ENCODE measurements at regions not wholly inside any gene's neighbourhood (a gene's known extent, or its start where the extent isn't known, plus 50 kb on each side); places are given as distances from the start of the nearest gene placed in this dataset.

GRCh38 chr15:29601811-29602210 is 220.5 kb downstream of the TJP1 start:
- intact Hi-C loops (cut with DNase I): no loop called here
- WGBS, 3 donors: 88 to 94% (median 89%) methylated on average over 5 of the region's 5 CpGs

GRCh38 chr15:29600262-29600661 is 222.0 kb downstream of the TJP1 start:
- intact Hi-C loops (cut with DNase I): no loop called here
- WGBS, 3 donors: 78 to 94% (median 84%) methylated on average over 1 of the region's 1 CpG

More at GRCh38 chr15:29601811-29602210, 220.5 kb downstream of the TJP1 start:
- no peaks in the 10 kb centered on the region for H3K9me3 ChIP-seq
- H3K27me3 ChIP-seq: no peaks in the 10 kb centered on the region
- DNase-seq: no peak
- H3K36me3 ChIP-seq: no peaks in the 10 kb centered on the region
- no peak overlapping the region for H3K4me3 ChIP-seq
- no peaks in the 10 kb centered on the region for H3K4me1 ChIP-seq (ENCODE audit: insufficient read depth)
- TF ChIP-seq CTCF (IDR thresholded peaks at IDR 0.05): no peak
- no peak for TF ChIP-seq POLR2A (IDR thresholded peaks at IDR 0.05)
- TF ChIP-seq EP300 (IDR thresholded peaks at IDR 0.05): no peak
- H3K27ac ChIP-seq: no peak overlapping the region

GRCh38 chr15:29596266-29596665 is 226.0 kb downstream of the TJP1 start:
- no peak overlapping the region for H3K27ac ChIP-seq
- H3K4me1 ChIP-seq (ENCODE audit: insufficient read depth): no peaks in the 10 kb centered on the region
- H3K27me3 ChIP-seq: no peaks in the 10 kb centered on the region
- intact Hi-C loops (cut with DNase I): no loop called here
- H3K36me3 ChIP-seq: no peaks in the 10 kb centered on the region
- H3K4me3 ChIP-seq: no peak overlapping the region
- no peak for TF ChIP-seq CTCF (IDR thresholded peaks at IDR 0.05)
- TF ChIP-seq EP300 (IDR thresholded peaks at IDR 0.05): no peak
- TF ChIP-seq POLR2A (IDR thresholded peaks at IDR 0.05): no peak
- DNase-seq: no peak
- no peaks in the 10 kb centered on the region for H3K9me3 ChIP-seq
- WGBS, 3 donors: 64 to 84% (median 71%) methylated on average over 3 of the region's 3 CpGs

More at GRCh38 chr15:29600262-29600661, 222.0 kb downstream of the TJP1 start:
- H3K4me1 ChIP-seq (ENCODE audit: insufficient read depth): no peaks in the 10 kb centered on the region
- no peaks in the 10 kb centered on the region for H3K36me3 ChIP-seq
- no peaks in the 10 kb centered on the region for H3K27me3 ChIP-seq
- H3K4me3 ChIP-seq: no peak overlapping the region
- DNase-seq: no peak
- no peak overlapping the region for H3K27ac ChIP-seq
- H3K9me3 ChIP-seq: no peaks in the 10 kb centered on the region
- TF ChIP-seq EP300 (IDR thresholded peaks at IDR 0.05): no peak
- TF ChIP-seq POLR2A (IDR thresholded peaks at IDR 0.05): no peak
- no peak for TF ChIP-seq CTCF (IDR thresholded peaks at IDR 0.05)

GRCh38 chr15:29593629-29594028 is 228.6 kb downstream of the TJP1 start:
- no peak overlapping the region for H3K27ac ChIP-seq
- no peaks in the 10 kb centered on the region for H3K9me3 ChIP-seq
- H3K4me1 ChIP-seq (ENCODE audit: insufficient read depth): no peaks in the 10 kb centered on the region
- DNase-seq: no peak
- no peaks in the 10 kb centered on the region for H3K27me3 ChIP-seq
- 87 to 97% (median 94%) methylated on average over 1 of the region's 1 CpG for WGBS, 3 donors
- intact Hi-C loops (cut with DNase I): no loop called here
- no peaks in the 10 kb centered on the region for H3K36me3 ChIP-seq
- no peak overlapping the region for H3K4me3 ChIP-seq
- TF ChIP-seq CTCF (IDR thresholded peaks at IDR 0.05): no peak
- no peak for TF ChIP-seq POLR2A (IDR thresholded peaks at IDR 0.05)
- TF ChIP-seq EP300 (IDR thresholded peaks at IDR 0.05): no peak

All from ovary (tissue), 7 donors.